ENCODE measurements at regions not wholly inside any gene's neighbourhood (a gene's known extent, or its start where the extent isn't known, plus 50 kb on each side); places are given as distances from the start of the nearest gene placed in this dataset.

DNA sequence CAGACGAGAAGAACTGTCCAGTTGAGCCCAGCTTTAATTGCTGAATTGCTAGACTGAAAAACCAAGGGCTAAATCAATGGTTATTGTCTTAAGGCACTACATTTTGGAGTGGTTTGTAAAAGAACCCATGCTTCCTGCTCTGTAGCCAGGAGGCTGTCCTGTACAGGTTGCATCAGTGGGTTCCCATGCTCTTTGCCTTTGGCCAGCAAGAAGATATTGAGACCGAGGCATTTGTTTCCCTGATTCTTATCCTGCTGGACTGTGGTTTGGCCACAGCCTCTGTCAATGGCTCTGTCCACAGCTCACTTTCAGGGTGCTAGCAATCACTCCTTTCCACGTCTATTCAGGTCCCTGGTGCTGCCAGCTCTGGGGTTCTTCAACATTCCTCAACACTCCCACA is 89.6 kb downstream of the FAM43A start:
- TF ChIP-seq, protein P1, sequence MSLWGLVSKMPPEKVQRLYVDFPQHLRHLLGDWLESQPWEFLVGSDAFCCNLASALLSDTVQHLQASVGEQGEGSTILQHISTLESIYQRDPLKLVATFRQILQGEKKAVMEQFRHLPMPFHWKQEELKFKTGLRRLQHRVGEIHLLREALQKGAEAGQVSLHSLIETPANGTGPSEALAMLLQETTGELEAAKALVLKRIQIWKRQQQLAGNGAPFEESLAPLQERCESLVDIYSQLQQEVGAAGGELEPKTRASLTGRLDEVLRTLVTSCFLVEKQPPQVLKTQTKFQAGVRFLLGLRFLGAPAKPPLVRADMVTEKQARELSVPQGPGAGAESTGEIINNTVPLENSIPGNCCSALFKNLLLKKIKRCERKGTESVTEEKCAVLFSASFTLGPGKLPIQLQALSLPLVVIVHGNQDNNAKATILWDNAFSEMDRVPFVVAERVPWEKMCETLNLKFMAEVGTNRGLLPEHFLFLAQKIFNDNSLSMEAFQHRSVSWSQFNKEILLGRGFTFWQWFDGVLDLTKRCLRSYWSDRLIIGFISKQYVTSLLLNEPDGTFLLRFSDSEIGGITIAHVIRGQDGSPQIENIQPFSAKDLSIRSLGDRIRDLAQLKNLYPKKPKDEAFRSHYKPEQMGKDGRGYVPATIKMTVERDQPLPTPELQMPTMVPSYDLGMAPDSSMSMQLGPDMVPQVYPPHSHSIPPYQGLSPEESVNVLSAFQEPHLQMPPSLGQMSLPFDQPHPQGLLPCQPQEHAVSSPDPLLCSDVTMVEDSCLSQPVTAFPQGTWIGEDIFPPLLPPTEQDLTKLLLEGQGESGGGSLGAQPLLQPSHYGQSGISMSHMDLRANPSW (CRISPR knock-in tag; IDR thresholded peaks at IDR 0.05; ENCODE audit: borderline replicate concordance) = no peak
- TF ChIP-seq, protein P2, sequence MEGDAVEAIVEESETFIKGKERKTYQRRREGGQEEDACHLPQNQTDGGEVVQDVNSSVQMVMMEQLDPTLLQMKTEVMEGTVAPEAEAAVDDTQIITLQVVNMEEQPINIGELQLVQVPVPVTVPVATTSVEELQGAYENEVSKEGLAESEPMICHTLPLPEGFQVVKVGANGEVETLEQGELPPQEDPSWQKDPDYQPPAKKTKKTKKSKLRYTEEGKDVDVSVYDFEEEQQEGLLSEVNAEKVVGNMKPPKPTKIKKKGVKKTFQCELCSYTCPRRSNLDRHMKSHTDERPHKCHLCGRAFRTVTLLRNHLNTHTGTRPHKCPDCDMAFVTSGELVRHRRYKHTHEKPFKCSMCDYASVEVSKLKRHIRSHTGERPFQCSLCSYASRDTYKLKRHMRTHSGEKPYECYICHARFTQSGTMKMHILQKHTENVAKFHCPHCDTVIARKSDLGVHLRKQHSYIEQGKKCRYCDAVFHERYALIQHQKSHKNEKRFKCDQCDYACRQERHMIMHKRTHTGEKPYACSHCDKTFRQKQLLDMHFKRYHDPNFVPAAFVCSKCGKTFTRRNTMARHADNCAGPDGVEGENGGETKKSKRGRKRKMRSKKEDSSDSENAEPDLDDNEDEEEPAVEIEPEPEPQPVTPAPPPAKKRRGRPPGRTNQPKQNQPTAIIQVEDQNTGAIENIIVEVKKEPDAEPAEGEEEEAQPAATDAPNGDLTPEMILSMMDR (CRISPR knock-in tag; IDR thresholded peaks at IDR 0.05) = no peak
